GM19397 (cell line): ENCODE measurements at regions not wholly inside any gene's neighbourhood (a gene's known extent, or its start where the extent isn't known, plus 50 kb on each side); places are given as distances from the start of the nearest gene placed in this dataset.
"Not testable (repeated sequence)": the region's sequence is repeated elsewhere in the genome, so short reads cannot be mapped to it uniquely, and the experiment has no call there.

Experiments used
- ATAC-seq: cut with Tn5 transposase; IDR thresholded peaks from one replicate; pipeline ENCODE4 v1.9.1; 2021; ENCODE audit warnings: mild to moderate bottlenecking, moderate library complexity; ENCODE audit not compliant: unreplicated experiment

DNA sequence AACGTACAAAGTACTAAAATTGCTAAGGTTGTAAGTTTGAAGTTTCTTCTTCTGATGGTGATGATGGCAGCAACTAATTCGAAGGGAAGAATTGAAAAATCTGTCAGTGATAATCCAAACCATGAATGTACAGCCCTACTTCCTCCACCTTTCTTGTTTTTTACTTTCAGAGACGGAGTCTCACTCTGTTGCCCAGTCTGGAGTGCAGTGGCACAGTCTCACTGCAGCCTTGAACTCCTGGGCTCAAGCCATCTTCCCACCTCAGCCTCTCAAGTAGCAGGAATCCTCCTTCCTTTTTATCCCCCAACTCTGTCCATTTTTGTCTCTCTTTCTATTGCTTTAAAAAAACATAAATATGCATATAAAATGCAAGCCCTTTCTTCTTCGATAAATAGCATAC lies 112.3 kb upstream of the SOX21 start:
- no peak for ATAC-seq

DNA sequence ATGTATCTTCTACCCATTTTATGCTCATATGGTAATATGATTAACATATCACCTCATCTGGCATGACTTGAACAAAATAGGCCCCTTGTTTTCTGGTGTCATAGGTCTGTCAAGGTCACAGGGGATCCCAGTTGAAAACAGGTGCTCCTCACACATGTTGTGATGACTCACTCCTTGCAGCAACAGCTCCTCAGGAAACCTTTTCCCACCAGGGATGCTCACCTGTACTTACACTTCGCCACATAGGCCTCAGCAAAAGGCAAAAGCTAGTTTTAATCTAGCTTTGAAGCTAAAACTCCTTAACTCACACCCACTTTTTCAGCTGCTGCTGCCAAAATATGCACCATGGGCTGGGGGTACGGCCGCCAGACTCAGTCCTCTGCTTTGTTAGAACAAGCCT lies 110.0 kb upstream of the SOX21 start:
- ATAC-seq = no peak

DNA sequence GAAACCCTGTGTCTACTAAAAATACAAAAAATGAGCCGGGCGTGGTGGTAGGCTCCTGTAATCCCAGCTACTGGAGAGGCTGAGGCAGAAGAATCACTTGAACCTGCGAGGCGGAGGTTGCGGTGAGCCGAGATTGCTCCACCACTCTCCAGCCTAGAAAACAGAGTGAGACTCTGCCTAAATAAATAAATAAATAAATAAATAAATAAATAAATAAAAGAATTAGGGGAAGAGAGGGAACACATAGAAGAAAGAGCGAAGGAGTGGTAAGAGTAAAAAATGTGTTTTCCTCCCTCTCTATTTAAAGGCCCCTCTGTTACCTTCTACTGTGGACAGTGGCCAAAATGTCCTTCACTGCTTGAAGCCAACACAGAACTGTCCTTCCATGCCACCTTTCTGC lies 103.9 kb upstream of the SOX21 start:
- no peak for ATAC-seq

DNA sequence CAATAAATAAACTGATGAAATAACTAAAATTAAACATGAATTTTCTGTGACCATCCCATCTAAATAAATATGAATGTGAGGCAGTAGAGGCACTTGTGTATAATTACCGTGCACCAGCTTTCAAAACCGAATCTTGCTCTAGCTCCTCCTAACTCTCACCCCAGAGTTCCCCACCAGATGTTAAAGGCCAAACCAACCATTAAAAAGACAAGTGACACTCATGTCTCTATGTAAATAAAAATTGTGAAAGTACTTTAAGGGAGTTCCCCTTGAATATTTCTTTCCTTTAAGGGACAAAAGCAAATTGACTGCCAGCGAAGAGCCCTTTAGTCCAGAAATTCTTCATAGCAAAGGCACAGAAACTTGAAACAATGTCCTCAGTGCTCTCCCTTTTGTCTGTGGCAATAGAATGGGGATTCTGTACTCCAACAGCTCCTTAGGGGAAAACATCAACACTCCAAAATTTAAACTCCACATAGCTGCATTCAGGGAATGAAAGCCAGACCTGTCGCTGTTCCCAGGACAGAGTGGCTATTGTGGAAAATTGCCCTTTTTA lies 101.7 kb upstream of the SOX21 start:
- peak; percentile 96 for ATAC-seq

DNA sequence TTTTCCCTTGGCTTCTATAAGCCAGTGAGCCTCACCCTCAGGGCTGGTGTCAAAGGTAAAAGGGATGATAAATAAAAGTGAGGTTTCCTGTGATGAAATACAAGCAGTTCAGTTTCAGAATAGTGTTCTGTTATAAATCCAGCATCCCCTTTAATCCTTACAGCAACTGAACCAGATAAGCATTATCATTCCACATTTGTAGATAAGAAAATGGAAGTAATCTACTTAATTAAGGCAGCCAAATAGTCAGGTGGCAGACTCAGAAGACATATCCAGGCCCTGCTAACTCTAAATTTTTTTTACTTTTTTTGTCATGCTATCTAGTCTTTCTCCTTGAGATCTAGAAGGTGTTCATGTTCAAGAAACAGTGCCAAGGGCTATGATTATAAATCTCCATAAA lies 99.4 kb upstream of the SOX21 start:
- ATAC-seq = no peak

DNA sequence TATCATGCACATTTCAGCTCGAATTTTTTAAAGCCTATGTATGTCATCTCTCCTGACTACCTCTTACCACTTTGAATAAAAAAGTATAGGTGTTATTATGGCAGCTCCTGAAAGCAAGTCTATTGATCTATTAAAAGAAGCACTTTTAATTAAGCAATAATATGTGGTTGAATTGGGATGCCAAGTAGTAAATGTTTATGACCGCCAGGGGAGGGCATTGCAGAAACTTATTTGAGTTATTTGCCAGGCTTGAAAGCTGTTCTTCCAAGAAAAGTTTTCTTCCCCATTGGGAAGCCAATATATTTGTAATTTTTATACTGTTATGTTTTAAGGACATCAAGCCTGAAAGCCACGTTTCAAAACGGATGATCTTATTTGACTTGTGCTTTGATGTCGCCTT lies 88.1 kb upstream of the SOX21 start:
- no peak for ATAC-seq

DNA sequence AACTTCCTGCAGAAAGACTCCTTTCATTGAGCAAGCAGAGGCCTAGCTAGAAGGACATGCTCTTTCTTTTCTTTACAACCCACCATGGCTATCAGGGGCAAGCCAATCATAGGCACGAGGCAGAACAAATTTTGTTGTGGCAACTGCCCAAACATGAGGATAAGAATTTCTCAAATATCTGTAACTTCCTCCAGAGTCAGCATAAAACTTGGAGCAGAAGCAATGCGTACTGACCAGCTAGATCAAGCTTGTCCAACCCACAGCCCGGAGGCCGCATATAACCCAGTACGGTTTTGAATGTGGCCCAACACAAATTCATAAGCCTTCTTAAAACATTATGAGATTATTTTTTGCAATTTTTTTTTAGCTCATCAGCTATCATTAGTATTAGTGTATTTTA lies 87.0 kb upstream of the SOX21 start:
- ATAC-seq = no peak

DNA sequence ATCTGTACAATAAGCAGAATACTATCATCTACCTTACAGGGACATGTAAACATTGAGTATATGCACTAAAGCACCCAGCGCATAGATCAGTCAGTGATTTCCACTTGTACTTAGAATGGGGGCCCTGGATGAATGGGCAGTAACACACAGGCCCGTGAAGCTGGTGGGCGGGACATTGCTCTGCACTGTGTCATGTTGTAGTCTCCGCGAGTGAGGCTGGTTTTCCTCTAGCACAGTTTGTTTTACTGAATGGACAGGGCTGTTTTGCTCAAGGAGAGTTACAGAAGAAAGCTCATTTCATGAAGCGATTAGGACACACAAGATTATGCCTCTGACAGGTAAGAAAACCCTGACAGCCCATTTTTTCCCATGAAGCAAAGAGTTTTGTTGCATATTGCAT lies 86.4 kb upstream of the SOX21 start:
- no peak for ATAC-seq

DNA sequence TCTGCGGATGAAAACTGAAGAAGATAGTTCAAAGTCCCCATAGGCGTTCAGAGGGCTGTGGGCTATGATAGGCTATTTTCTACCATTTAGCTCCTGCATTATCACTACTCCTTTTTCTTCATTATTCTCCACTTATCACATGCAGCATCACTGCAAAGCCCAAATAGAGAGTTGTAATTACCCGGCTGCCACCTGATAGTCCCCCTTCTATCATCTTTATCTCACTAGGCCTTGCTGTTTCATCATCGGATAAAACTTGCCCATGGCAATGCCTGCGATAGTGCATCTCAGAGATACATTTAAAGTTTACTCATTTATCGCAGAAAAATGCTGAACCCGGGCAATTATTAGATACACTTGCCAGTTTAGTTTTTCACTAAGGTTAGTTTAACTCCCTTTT lies 82.9 kb upstream of the SOX21 start:
- no peak for ATAC-seq

DNA sequence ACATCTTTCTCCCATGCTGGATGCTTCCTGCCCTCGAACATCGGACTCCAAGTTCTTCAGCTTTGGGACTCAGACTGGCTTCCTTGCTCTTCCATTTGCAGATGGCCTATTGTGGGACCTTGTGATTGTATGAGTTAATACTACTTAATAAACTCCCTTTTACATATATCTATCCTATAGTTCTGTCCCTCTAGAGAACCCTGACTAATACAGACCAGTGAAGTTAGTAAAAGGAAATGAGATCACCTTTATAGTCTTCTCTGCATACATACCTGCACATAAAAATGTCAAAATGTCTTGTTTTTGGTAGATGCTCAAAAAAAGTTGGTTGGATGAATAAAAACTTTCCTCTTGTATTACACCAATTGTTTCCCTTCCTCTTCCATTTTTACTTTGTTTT lies 73.9 kb upstream of the SOX21 start:
- ATAC-seq = not testable (repeated sequence)

DNA sequence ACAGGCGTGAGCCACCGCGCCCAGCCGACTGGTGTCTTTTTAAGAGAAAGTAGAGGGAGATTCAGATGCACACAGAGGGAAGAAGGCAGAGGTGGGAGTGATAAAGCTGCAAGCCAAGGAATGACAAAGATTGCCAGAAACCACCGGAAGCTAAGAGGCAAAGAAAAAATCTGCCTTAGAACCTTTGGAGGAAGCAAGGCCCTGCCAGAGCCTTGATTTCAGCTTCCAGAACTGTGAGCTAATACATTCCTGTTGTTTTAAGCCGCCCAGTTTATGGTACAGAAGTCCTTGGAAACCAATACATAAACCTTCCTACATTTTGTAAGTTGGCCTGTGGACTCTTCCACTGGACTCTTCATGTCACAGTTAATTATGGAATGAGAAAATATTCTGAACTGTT lies 71.7 kb upstream of the SOX21 start:
- ATAC-seq = no peak

DNA sequence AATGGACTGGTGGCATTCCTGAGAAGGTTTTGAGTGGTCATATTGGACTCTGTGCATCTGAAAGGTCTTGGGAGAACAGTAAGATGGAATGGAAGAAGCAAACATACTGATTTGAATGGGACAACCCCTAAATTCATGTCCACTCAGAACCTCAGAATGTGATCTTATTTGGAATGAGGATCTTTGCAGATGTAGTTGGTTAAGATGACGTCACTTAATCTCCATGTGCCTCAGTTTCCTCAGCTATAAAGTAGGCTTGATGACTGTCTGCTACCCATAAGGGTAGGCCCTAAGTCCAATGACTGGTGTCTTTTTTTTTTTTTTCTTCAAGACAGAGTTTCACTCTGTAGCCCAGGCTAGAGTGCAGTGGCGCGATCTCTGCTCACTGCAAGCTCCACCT lies 71.1 kb upstream of the SOX21 start:
- no peak for ATAC-seq

DNA sequence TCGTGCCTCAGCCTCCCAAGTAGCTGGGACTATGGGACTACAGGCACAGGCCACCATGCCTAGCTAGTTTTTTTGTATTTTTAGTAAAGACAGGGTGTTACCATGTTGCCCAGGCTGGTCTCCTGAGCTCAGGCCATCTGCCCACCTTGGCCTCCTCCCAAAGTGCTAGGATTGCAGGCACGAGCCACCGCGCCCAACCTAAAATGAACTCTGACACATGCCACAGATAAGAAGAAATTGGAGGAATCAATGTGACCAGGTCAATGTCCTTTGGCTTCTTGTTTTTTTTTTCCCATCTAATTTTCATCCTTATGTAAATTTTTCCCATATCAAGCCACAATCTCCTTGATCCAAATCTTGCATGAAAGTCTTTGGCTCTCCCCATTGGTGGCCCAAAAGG lies 68.1 kb upstream of the SOX21 start:
- no peak for ATAC-seq

DNA sequence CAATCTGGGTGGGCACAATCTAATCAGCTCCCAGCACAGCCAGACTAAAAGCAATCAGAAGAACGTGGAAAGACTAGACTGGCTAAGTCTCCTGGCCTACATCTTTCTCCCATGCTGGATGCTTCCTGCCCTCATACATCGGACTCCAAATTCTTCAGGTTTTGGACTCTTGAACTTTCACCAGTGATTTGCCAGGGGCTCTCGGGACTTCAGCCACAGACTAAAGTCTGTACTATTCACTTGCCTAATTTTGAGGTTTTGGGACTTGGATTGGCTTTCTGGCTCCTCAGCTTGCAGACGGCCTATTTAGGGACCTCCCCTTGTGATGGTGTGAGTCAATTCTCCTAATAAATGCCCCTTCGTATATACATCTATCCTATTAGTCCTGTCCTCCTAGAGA lies 66.6 kb upstream of the SOX21 start:
- no peak for ATAC-seq

DNA sequence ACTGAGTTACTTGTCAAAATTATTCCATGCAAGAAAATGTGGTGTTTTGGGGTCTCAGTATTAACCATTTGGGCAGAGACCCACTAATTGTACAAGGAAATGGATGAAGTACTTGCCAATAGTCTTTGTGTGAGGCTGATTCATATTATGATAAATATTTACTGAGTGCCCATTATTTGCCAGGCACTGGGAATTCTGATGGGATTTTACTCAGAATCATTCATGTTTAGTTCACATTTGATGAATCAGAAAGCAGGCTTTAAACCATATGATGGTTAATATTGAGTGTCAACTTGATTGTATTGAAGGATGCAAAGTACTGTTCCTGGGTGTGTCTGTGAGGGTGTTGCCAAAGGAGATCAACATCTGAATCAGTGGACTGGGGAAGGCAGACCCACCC lies 66.2 kb upstream of the SOX21 start:
- no peak for ATAC-seq

DNA sequence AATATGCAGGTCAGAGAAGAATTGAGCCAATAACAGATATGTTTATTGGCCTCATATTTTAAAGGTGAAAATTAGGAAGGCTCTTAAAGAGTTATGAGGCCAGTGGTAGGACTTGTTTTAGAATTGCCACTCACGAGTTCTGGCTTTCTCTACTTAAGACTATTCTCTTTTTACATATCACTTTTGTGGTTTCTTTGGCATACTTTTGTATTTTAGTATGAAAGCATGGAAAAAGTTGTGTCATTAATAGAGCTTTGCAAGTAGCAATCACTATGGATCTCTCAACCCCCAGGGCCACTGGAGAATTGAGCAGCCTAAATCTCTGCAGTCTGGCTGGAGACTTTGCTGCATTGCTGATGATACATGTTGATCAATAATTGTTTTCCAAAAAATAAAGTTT lies 64.6 kb upstream of the SOX21 start:
- no peak for ATAC-seq

DNA sequence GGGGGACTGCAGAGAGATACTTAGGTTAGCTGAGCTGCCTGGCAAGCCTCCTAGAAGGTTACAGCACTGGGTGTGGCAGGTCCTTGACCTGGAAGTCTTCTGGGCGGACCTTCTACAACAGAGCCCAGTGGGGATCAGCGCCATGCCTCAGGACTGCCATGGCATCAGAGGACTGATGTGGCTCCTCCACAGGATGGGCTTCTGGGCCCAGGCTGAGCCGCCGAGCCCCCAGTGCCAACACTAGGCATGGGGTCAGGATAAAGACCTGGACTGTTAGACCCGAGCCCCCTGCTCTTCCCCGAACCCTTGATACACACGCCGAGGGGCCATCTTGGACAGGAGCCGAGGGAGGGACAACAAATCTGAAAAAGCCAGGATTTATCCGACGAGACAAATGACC lies 64.0 kb upstream of the SOX21 start:
- no peak for ATAC-seq

DNA sequence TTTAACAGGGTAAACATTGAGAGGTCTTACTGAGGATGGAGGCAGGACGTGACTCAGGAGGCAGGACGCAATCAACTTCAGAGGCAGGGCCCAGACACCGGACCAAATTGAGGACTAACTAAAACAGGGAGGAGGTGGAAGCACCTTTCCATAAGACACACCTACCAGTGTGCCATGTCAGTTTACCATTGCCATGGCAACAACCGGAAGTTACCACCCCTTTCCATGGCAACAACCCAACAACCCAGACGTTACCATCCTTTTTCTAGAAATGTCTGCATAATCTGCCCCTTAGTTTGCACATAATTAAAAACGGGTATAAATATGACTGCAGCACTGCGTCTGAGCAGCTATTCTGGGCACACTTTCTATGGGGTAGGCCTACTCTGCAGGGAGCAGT lies 53.5 kb upstream of the SOX21 start:
- no peak for ATAC-seq

DNA sequence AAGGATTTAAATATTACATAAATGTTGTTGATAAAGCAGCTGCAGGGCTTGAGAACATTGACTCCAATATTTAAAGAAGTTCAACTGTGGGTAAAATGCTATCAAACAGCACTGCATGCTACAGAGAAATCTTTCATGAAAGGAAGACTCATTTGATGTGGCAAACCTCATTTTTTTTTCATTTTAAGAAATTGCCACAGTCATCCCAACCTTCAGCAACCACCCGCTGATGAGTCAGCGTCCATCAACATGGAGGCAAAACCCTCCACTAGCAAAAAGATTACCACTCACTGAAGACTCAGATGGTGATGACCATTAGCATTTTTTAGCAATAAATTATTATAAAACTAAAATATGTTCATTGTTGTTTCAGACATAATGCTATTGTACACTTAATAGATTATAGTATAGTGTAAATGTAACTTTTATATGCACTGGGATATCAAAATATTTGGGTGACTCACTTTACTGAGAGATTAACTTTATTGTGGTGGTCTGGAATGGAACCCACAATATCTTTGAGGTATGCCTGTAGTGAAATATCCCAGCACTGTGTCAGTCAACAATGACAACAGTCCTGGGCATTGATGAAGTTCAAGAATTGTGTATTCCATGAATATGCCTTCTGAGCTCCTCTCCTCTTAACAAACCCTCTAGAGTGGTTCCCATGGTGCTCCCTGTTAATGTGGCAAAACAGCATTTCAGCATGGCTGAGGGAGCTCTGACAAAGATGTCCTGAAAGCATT lies 52.4 kb upstream of the SOX21 start:
- no peak for ATAC-seq
